Parathyroid adenoma (tissue), 2 donors: ENCODE measurements at regions not wholly inside any gene's neighbourhood (a gene's known extent, or its start where the extent isn't known, plus 50 kb on each side); places are given as distances from the start of the nearest gene placed in this dataset.

Experiments used
- H2AFZ ChIP-seq: fragments of 300-600 bp; sonication (generic); one replicate; pipeline ENCODE4 v1.7.0; 2017; ENCODE audit warnings: antibody characterized with exemption, mild to moderate bottlenecking
- H3K27ac ChIP-seq: fragments of 300-600 bp; sonication (generic); one replicate; pipeline ENCODE4 v1.7.0; 2017
- H3K27me3 ChIP-seq: fragments of 300-600 bp; sonication (generic); one replicate; pipeline ENCODE4 v1.7.0; 2017; ENCODE audit warnings: low read length; ENCODE audit not compliant: control insufficient read depth, insufficient read depth
- H3K36me3 ChIP-seq: fragments of 300-600 bp; sonication (generic); one replicate; pipeline ENCODE4 v1.7.0; 2017; ENCODE audit warnings: low read length; ENCODE audit not compliant: control insufficient read depth, insufficient read depth
- H3K4me1 ChIP-seq: fragments of 300-600 bp; sonication (generic); one replicate; pipeline ENCODE4 v1.7.0; 2017; ENCODE audit warnings: control low read depth
- H3K4me2 ChIP-seq: fragments of 300-600 bp; sonication (generic); one replicate; pipeline ENCODE4 v1.7.0; 2017; ENCODE audit warnings: low read length
- H3K4me3 ChIP-seq: fragments of 300-600 bp; sonication (generic); one replicate; pipeline ENCODE4 v1.7.0; 2017; ENCODE audit warnings: low read depth, low read length
- H3K79me2 ChIP-seq: fragments of 300-600 bp; sonication (generic); one replicate; pipeline ENCODE4 v1.7.0; 2017; ENCODE audit warnings: control low read depth
- H3K9ac ChIP-seq: fragments of 300-600 bp; sonication (generic); one replicate; pipeline ENCODE4 v1.7.0; 2017; ENCODE audit warnings: mild to moderate bottlenecking
- H3K9me3 ChIP-seq: fragments of 300-600 bp; sonication (generic); one replicate; pipeline ENCODE4 v1.7.0; 2017; ENCODE audit warnings: low read length; ENCODE audit not compliant: control insufficient read depth
- CTCF ChIP-seq: fragments of 300-600 bp; sonication (generic); IDR thresholded peaks from one replicate; pipeline ENCODE4 v1.7.0; 2017; ENCODE audit warnings: antibody characterized with exemption, mild to moderate bottlenecking
- donor health status: primary hyperparathyroidism.

DNA sequence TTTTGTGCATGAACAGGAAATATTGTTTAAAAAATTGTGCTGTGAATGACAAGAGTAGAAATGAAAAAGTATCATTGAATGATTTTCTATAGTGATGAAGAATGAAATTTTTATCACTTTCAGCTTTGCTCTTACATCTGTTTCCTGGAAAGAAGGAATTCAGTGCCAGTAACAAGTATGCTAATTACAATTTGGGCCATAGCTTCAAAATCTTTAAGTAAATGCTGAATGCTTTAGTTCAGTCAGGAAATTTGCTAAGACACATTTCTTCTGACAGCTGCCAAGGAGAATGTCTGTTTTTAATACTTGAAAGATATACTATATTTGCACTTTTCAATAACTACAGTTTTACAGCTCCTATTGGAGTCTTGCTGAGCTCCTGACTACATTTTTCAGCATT lies 203.7 kb upstream of the RSPO3 start:
- Histone ChIP-seq H3K4me2 (no peak overlapping the region), H3K27ac (no peak overlapping the region), H3K9ac (no peak overlapping the region), H2AFZ (peak overlapping the region; percentile 47), H3K79me2 (no peaks in the 10 kb centered on the region), H3K27me3 (no peaks in the 10 kb centered on the region), H3K4me1 (no peaks in the 10 kb centered on the region), H3K9me3 (no peaks in the 10 kb centered on the region), H3K36me3 (no peaks in the 10 kb centered on the region), H3K4me3 (no peak overlapping the region)
- no peak for TF ChIP-seq CTCF

DNA sequence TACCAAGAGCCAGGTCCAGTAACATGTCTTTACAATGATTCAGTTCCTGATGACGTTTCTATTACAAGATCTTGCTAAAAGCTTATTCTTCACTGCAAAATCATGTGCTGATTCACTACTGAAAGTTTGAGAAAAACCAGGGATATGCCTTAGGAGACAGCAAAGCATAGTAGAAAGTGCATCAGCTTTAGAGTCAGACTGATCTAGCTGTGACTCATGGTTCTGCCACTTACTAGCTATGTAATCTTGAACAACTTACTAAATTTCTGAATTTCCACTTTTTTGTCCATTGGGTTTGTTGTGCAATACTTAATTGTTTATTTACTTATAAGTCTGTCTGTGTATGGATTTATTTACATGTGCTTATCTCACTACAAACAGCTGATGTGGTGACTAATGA lies 198.5 kb upstream of the RSPO3 start:
- no peak for TF ChIP-seq CTCF
- Histone ChIP-seq H3K36me3 (no peaks in the 10 kb centered on the region), H3K9ac (no peak overlapping the region), H3K9me3 (no peaks in the 10 kb centered on the region), H3K4me2 (no peak overlapping the region), H3K27ac (no peak overlapping the region), H3K4me1 (no peaks in the 10 kb centered on the region), H3K79me2 (no peaks in the 10 kb centered on the region), H3K4me3 (no peak overlapping the region), H2AFZ (no peak overlapping the region), H3K27me3 (no peaks in the 10 kb centered on the region)

- Histone ChIP-seq H3K79me2 (no peaks in the 10 kb centered on the region), H3K36me3 (no peaks in the 10 kb centered on the region), H3K4me1 (no peaks in the 10 kb centered on the region), H3K9me3 (no peaks in the 10 kb centered on the region), H2AFZ (no peak overlapping the region), H3K27me3 (peaks cover 3% of the 10 kb centered on the region), H3K27ac (no peak overlapping the region), H3K9ac (no peak overlapping the region), H3K4me2 (no peak overlapping the region), H3K4me3 (no peak overlapping the region)
- TF ChIP-seq CTCF, result no peak
Observed at GRCh38 chr6:126923807-126924206, 194.7 kb upstream of the RSPO3 start.

DNA sequence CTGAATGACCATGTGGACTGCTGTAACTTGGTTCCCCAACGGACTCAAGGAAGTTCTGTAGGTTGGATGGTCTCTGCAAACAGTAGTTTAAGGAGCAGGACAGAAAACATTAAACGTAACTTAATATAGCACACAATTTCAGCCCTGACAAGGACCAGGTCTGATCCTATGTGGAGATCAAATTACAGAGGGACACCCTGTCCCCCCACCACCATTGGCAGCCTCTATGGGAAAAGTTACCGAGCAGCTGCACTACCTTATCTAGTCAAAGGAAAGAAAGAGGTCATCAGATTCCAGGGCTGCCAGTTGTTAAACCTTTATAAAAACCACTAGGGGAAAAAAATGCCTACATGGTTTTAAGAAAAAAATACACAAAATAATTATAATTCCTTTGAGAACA lies 191.5 kb upstream of the RSPO3 start:
- no peak overlapping the region for H3K27ac ChIP-seq
- no peak overlapping the region for H3K9ac ChIP-seq
- no peak overlapping the region for H2AFZ ChIP-seq
- H3K4me3 ChIP-seq, result no peak overlapping the region
- H3K36me3 ChIP-seq, result no peaks in the 10 kb centered on the region
- no peaks in the 10 kb centered on the region for H3K79me2 ChIP-seq
- no peak for TF ChIP-seq CTCF
- no peaks in the 10 kb centered on the region for H3K9me3 ChIP-seq
- H3K27me3 ChIP-seq, result peaks cover 3% of the 10 kb centered on the region
- H3K4me2 ChIP-seq, result no peak overlapping the region
- no peaks in the 10 kb centered on the region for H3K4me1 ChIP-seq

- Histone ChIP-seq H3K79me2 (no peaks in the 10 kb centered on the region), H3K27me3 (peaks cover 3% of the 10 kb centered on the region), H3K27ac (no peak overlapping the region), H3K4me3 (no peak overlapping the region), H3K36me3 (no peaks in the 10 kb centered on the region), H3K4me2 (no peak overlapping the region), H3K4me1 (no peaks in the 10 kb centered on the region), H3K9me3 (no peaks in the 10 kb centered on the region), H2AFZ (no peak overlapping the region), H3K9ac (no peak overlapping the region)
- no peak for TF ChIP-seq CTCF
Observed at GRCh38 chr6:126927841-126928240, 190.6 kb upstream of the RSPO3 start.
